Head of caudate nucleus (tissue), 42 donors: ENCODE measurements at regions not wholly inside any gene's neighbourhood (a gene's known extent, or its start where the extent isn't known, plus 50 kb on each side); places are given as distances from the start of the nearest gene placed in this dataset.
A peak's percentile ranks its signal among the peaks of the same experiment; 100 is the strongest.
"Not testable (repeated sequence)": the region's sequence is repeated elsewhere in the genome, so short reads cannot be mapped to it uniquely, and the experiment has no call there.

Experiments used
- DNase-seq, 42 donors: peaks; one replicate each; pipeline versions ENCODE4 v3.0.0 to v3.0.0-alpha.2; 2020 to 2021; ENCODE audit warnings: mixed read lengths in 7 of 42
- intact Hi-C: fragments of 100-400 bp; cut with DNase I; formaldehyde crosslinking; loops from one replicate; pipeline ENCODE4 v1.15.0; 2022

DNA sequence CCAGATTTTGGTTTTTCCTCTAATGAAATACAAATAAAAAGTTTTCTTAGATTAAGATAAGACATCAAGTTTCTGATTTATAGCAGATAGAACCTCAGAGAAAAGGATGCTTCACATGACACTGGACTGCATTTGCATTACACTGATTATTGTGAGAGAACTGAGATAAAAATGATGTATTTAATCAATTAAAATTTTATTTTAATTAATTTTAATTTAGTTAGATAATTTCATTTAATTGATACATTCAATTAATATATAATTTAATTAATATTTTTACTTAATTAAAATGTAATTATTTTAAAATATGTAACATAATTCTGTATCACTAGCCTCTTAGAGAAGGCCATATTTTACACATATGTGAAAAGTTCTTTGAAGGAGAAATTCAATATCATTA lies 759.4 kb downstream of the TTLL7 start:
- DNase-seq, intact Hi-C loops: not testable (repeated sequence)

DNA sequence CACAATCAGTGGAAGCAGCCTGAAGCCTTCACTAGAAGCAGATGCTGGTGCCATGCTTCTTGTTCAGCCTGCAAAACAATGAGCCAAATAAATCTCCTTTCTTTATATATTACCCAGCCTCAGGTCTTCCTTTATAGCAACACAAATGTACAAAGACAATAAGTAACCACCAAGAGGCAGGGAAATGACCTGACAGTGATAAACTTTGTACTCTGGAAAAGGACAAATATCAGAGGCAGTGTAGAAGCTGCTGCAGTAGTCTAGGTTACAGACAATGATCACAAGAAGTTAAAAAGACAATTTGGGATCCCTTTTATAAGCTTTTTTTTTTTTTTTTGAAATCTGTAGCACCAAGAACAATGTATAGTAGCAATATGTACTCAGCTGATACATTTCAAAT lies 760.3 kb downstream of the TTLL7 start:
- DNase-seq, intact Hi-C loops: not testable (repeated sequence)

DNA sequence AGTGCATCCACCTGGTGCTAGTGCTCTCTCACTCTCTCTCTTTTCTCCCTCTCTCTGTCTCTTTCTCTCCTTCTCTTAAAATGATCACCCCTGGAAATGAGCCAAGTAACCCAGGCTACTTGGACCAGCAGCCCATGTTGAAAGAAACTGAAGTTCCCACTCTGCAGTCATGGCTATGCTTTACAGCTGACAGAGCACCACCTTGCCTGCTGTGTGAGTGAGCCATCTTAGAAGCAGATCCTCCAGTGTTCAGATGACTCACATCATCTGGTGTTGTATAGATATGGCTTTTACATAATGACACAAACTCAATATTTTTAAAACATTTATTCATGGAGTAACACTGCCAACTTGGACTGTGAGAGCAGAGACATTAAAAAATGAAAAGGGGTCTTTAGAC lies 779.1 kb downstream of the TTLL7 start:
- DNase-seq, intact Hi-C loops: not testable (repeated sequence)

DNA sequence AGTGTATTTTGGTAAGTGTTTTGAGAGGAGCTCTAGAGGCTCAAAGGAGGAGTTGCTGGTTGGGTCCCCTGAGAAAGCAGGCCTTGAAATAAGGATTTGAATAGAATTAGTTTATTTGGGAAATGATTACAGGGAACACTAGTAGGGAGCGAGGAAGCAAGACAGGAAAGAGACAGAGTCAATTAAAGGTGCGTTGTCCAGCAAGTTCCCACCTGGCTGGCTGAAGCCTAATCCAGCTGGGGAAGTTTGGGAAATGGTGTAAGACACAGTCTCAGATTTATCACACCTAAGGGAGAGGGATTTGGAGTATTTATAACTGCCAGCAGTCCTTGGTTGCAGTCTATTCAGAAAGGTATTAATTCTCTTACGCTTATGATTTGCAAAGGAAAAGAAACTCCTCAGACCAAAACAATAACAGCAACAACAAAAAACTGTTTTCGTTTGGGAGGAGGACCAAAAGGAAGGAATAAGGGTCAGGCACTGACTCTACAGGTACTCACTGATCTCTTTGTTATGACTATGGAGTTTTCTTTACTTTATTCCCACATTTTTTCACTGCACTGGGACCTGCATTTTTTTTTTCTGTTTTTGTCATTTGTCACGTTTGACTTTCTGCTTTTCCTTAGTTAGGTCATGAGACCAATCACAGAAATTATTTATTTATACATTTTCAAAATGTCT lies 780.8 kb downstream of the TTLL7 start:
- DNase-seq, intact Hi-C loops: not testable (repeated sequence)

DNA sequence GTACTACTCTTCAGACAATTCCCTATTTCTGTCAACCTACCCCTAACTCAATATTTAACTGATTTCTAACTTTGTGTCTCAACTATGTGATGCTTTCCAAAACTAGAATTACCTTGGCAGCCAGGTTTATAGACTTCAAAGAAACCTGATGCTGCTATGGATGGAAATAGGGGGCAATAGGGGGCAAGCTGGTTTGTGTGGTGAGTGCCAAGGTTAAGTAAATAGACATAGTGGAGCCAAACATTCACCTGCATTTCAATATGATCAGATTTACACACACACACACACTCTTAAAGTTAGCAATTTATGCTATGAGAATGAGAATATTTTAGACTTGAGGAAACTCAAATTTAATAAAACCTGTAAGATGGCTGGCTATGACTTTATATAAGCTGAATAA lies 784.6 kb downstream of the TTLL7 start:
- DNase-seq, intact Hi-C loops: not testable (repeated sequence)

DNA sequence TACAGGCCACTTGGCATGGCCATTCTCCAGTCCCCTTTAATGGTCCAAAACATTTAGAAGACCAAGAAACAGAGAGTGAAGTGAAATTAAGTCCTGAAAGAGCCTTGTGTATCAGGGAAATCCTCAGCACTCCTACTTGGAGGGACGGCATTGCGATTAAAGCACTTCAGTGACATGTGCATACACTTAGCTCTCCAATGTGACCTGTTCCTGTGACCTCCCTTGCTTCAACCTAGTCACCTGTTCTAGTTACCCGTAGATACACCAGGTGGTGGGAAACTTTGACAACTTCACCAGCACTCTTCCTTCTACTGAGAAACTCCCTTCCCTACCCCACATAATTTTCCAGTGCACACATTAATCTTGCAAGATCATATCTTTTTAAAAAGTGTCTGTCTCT lies 785.3 kb downstream of the TTLL7 start:
- intact Hi-C loops, DNase-seq: not testable (repeated sequence)

DNA sequence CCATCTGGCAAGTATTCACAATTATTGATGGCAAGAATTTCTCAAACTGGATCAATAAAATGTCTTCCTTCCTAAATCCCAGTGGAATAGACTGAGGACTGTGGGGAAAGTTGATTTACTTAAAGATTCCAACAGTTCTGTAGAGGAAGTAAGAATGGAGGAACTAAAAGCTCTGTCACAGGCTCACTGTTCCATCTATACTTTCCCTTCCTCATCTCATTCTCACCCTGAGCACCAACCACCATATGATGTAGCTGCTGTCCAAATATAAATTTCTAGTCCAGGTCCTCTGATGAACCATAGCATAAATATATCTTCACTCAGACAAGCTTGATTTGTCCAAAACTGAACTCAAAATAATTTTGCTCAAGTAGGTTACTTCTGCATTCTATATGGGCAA lies 786.9 kb downstream of the TTLL7 start:
- intact Hi-C loops, result not testable (repeated sequence)

DNA sequence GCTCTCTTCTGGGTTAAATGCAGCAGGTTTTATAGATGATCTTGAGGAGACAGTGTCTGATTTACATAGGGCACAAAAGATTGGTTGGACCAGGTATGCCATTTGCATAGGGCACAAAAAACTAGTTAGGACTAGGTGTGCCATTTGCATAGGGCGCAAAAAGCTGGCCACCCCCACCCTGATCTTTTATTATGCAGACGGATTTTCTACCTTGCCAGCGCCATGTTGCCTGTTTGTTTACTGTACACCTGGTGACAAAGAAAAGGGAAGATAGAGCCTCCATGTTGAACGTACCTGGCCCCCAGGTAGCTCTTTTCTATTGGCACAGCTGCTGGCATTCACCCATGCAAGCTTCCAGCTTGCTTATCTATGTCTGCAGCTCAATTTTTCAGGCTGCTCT lies 790.4 kb downstream of the TTLL7 start:
- DNase-seq, intact Hi-C loops: not testable (repeated sequence)

More for the DNA sequence above, 786.9 kb downstream of the TTLL7 start:
- not testable (repeated sequence) for DNase-seq

DNA sequence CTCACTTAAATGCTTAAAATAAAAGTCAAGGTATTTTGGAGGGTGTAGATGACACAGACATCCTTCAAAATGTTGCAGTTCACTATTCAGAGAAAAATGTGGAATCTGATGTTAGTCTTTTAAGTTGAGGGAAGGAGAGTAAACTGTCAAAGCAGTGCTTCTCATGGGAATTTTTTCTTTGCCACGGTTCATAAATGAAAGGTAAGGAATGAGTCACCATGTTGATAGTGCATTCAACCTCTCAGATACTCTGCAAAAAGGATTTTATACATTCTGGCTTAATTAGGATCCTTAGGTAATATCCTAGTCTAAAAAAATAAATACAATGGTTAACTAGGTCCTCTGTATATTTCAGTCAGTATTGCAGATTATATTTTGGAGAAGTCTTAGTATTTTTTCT lies 804.3 kb downstream of the TTLL7 start:
- DNase-seq, result peak in 1 of 42 donors; percentile 4
- intact Hi-C loops, result not testable (repeated sequence)

DNA sequence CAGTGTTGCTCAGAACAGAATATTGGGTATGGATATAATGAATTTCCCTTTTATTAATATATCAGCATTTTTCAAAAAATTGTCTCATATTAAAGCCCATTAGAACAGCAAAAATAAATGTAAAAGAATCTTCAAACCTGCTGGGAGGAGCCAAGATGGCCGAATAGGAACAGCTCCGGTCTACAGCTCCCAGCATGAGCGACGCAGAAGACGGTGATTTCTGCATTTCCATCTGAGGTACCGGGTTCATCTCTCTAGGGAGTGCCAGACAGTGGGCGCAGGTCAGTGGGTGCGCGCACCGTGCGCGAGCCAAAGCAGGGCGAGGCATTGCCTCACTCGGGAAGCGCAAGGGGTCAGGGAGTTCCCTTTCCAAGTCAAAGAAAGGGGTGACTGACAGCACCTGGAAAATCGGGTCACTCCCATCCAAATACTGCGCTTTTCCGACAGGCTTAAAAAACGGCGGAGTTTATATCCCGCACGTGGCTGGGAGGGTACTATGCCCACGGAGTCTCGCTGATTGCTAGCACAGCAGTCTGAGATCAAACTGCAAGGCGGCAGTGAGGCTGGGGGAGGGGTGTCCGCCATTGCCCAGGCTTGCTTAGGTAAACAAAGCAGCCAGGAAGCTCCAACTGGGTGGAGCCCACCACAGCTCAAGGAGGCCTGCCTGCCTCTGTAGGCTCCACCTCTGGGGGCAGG lies 816.8 kb downstream of the TTLL7 start:
- DNase-seq, intact Hi-C loops: not testable (repeated sequence)

DNA sequence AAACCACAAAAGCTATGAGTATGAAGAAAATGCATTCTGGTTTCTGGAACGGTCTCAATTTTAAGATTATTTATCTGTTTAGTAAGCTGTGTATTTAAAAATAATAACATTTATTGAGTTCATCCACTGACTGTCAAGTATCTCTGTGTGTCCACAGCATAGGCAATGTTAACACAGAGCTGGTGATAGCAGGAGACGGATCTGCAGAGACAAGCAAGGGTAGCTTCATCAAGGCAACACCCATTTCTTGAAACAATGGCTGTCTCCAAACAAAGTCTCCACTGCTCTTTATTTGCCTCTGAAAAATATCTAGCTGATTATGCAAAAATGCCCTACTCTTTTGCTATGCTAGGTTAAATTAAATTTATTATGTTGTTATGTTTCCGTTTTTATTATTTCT lies 818.3 kb downstream of the TTLL7 start:
- DNase-seq, intact Hi-C loops: not testable (repeated sequence)

DNA sequence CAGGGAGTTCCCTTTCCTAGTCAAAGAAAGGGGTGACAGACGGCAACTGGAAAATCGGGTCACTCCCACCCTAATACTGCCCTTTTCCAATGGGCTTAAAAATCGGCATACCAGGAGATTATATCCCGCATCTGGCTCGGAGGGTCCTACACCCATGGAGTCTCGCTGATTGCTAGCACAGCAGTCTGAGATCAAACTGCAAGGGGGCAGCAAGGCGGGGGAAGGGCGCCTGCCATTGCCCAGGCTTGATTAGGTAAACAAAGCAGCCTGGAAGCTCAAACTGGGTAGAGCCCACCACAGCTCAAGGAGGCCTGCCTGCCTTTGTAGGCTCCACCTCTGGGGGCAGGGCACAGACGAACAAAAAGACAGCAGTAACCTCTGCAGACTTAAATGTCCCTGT lies 831.3 kb downstream of the TTLL7 start:
- intact Hi-C loops, DNase-seq: not testable (repeated sequence)

DNA sequence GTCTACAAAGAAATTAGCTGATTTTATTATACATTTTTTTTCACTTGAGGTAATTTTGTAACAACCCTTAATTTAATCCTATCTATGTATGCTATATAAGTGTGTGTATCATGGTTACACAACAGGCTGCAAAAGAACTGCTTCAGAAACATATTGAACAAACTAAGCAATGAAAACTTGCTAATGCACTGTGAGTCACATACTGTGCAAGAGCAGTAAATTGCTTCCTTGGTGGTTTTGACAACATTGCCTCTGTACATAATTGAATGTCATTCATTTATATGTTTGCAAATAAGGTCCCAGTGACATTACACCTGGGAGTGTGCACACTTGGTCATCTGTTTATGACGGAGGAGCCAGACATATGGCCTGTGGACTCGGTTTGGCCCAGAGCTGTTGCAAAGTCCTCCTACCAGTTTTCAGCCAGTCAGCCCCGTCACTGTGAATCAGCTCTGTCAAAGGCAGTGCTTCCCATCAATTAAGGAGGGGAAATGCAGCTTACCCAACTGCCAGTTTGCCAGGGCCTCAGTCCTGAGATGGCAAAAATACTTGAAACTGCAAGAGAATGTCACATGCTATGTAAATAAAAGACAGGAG lies 835.0 kb downstream of the TTLL7 start:
- intact Hi-C loops, DNase-seq: not testable (repeated sequence)

DNA sequence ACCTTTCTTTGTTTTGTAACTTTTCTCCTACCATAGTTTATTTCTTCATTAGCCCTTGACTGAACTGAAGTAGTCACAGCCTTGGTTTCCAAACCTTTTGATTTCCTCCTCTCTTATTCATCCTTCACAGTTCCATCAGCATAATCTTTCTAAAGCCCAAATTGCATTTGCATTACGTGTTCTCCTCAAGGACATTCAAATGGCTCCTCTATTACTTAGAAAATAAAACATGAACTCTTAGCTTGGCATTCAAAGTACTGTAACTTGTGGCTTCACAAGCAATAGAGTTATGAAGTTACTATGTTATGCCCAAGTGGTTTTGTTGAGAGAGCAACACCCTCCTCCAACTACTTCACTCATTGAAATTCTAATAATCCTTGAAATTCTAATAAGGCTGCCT lies 840.0 kb downstream of the TTLL7 start:
- intact Hi-C loops, DNase-seq: not testable (repeated sequence)

DNA sequence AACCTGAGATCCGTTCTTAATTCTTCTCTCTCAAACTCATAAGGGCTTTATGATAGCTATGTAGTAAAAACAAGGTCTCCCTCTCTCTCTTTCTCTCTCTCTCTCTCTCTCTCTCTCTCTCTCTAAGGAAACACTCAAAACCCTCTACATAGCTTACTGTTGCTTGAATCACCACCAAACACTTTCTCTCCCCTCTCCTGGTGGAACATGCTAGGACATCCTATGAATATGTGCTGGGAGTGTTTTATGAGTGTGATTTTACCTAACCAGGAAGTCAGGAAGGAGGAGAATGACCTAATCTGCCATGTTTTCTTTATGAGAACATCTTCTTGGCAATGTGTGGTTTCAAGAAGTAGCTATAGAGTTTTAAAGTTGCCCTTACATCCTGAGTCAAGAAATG lies 844.6 kb downstream of the TTLL7 start:
- DNase-seq, intact Hi-C loops: not testable (repeated sequence)

DNA sequence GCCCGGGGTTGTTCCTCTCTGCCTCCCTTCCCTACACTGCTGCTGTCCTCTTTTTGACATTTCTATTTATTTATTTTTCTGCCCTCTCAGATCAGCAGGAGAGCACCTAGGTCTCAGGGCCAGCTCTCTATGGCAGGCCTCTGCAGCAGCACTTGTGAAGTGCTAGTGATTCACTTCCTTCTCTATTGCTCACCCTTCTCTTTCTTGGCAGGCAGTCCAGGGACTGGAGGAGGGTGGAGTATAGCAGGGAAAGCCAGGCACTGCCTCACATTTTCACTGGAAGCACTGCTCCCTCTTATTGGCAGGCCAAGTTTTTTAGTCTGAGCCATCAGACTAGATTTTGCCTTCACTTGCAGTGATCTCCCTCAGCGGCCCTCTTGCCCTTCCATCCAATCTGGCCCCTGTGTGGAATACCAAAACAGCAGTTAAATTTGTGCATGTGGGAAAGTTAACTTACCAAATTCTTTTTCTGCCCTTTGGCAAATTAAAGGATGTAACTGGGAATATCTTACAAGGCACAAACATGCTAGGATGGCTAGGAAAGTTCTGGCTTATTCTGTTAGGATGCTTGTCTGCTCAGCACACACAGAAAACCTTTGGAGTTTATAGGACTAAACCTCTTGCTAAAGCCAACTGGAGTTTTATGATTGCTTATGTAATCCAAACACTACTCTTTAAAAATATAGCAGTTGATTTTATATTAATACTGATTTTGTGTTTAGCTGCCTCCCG lies 847.6 kb downstream of the TTLL7 start:
- intact Hi-C loops, result not testable (repeated sequence)
- peak in 4 of 42 donors; percentile 3 to 36 (median 7) for DNase-seq

DNA sequence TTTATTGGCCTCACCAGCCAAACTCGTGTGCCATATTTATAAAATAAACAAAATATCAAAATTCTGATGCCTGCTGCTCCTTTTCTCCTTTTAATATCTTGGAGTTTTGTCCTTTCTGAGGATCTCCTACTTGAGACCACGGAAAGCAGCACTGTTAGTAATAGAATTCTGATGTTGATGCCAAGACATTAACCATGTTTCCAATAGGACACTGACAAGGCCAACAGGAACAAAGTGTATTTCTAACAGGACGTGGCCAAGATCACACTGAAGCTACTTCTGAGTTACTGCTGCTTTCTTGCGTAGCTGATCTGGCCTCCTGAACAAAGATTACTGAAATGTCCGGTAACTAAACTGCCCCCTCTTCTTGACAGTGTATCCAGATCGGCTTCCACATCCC lies 848.5 kb downstream of the TTLL7 start:
- DNase-seq, intact Hi-C loops: not testable (repeated sequence)

DNA sequence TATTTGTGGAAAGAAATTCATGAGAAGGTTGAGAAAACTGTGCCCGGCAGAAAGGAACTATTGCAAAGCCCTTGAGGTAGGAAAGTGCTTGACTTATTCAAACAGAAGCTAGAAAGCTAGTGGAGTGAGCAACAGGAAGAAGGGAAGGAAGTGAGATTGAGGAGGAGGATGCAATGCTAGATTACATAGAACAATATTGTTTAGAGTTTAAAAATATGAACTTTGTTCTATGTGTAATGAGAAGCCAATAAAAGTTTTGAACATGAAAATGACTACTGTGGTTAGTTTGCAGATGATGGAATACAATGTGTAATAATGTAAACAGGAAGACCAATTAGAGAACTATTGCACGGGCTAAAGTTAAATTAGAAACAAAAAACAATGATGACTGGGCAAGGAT lies 853.1 kb downstream of the TTLL7 start:
- DNase-seq, intact Hi-C loops: not testable (repeated sequence)

DNA sequence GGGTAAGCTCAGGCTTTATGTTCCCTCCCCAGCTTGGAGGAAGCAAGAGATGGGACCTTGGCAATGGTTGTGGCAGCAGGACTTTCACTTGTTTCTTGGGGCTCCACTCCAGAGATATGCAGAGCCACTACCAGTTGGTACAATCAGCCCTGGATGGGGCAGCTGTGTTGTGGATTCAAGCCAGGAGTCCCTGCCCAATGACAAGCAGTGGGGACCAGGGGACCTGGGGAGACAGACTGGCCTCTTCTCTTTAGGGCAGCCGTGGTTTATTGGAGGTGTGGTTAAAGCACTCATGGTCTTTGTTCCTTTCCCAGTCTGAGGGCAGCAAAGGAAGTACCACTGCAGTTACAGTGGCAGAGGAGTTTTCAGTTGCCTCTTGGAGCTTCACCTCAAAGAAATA lies 856.1 kb downstream of the TTLL7 start:
- DNase-seq, intact Hi-C loops: not testable (repeated sequence)
